PC-3 (cell line): ENCODE measurements at regions not wholly inside any gene's neighbourhood (a gene's known extent, or its start where the extent isn't known, plus 50 kb on each side); places are given as distances from the start of the nearest gene placed in this dataset.

ENCODE experiments used
- ATAC-seq: fragments of 200-7000 bp; cut with Tn5 transposase; 2 replicates; pipeline ENCODE4 v1.9.1; 2020; ENCODE audit warnings: mild to moderate bottlenecking, moderate library complexity
- BruUV-seq: library from RNA; stranded (reverse); fragments of 400-500 nt; replicated peaks from 2 replicates; lab custom pipeline; 2021; lab: Mats Ljungman, UMichigan
- CTCF ChIA-PET: fragments of 300-600 bp; sonication (Branson Sonifier 250); formaldehyde crosslinking; loops from one replicate; lab custom pipeline; 2022; ENCODE audit warnings: antibody characterized with exemption; lab: Charles Lee
- POLR2A ChIA-PET: fragments of 300-600 bp; sonication (Branson Sonifier 250); formaldehyde crosslinking; loops from one replicate; lab custom pipeline; 2022; ENCODE audit warnings: antibody characterized with exemption; ENCODE audit not compliant: unreplicated experiment; lab: Charles Lee
- DNase-seq: peaks from one replicate; pipeline ENCODE4 v3.0.0-alpha.2; 2015
- H2AFZ ChIP-seq: fragments of 300-600 bp; sonication (generic); 2 replicates; pipeline ENCODE4 v1.6.0; 2016; ENCODE audit warnings: antibody characterized with exemption, low read length
- H3F3A ChIP-seq: fragments of 300-600 bp; sonication (generic); one replicate; pipeline ENCODE4 v1.6.0; 2017; ENCODE audit warnings: antibody characterized with exemption, low read length, control low read depth, mild to moderate bottlenecking; ENCODE audit not compliant: unreplicated experiment
- H3K27ac ChIP-seq: fragments of 300-600 bp; sonication (generic); 2 replicates; pipeline ENCODE4 v1.5.1; 2016; ENCODE audit warnings: mild to moderate bottlenecking, low read length
- H3K27me3 ChIP-seq: fragments of 300-600 bp; sonication (generic); 2 replicates; pipeline ENCODE4 v1.6.1; 2016; ENCODE audit warnings: low read length, mixed read lengths
- H3K36me3 ChIP-seq: fragments of 300-600 bp; sonication (generic); 2 replicates; pipeline ENCODE4 v1.6.1; 2016; ENCODE audit warnings: low read depth, mixed run types, low read length, mixed read lengths
- H3K4me1 ChIP-seq: fragments of 300-600 bp; sonication (generic); 2 replicates; pipeline ENCODE4 v1.5.1; 2016; ENCODE audit warnings: low read length; ENCODE audit not compliant: insufficient read depth
- H3K4me2 ChIP-seq: fragments of 300-600 bp; sonication (generic); 2 replicates; pipeline ENCODE4 v1.6.0; 2016; ENCODE audit warnings: low read length
- H3K4me3 ChIP-seq: fragments of 300-600 bp; sonication (generic); 2 replicates; pipeline ENCODE4 v1.5.1; 2016; ENCODE audit warnings: mild to moderate bottlenecking, low read length, mixed read lengths
- H3K79me2 ChIP-seq: fragments of 300-600 bp; sonication (generic); 2 replicates; pipeline ENCODE4 v1.6.1; 2017; ENCODE audit warnings: low read length, mixed read lengths
- H3K9ac ChIP-seq: fragments of 300-600 bp; sonication (generic); 2 replicates; pipeline ENCODE4 v1.6.0; 2016; ENCODE audit warnings: mild to moderate bottlenecking, low read length
- H3K9me2 ChIP-seq: fragments of 300-600 bp; sonication (generic); replicated peaks from 2 replicates; pipeline ENCODE4 v1.6.1; 2016; ENCODE audit warnings: mixed run types, low read length, mixed read lengths
- H3K9me3 ChIP-seq: fragments of 300-600 bp; sonication (generic); 2 replicates; pipeline ENCODE4 v1.6.1; 2016; ENCODE audit warnings: low read length, mixed read lengths
- H4K20me1 ChIP-seq: fragments of 300-600 bp; sonication (generic); 2 replicates; pipeline ENCODE4 v1.6.1; 2016; ENCODE audit warnings: low read length, mixed read lengths
- CTCF ChIP-seq: fragments of 300-600 bp; sonication (generic); conservative IDR thresholded peaks from 2 replicates; pipeline ENCODE4 v1.5.1; 2017; ENCODE audit warnings: antibody characterized with exemption, low read depth, mild to moderate bottlenecking, low read length
- EZH2 ChIP-seq: fragments of 300-600 bp; sonication (generic); IDR thresholded peaks from one replicate; pipeline ENCODE4 v1.6.1; 2017; ENCODE audit warnings: antibody characterized with exemption, mild to moderate bottlenecking, low read length; ENCODE audit not compliant: unreplicated experiment
- EZH2phosphoT487 ChIP-seq: fragments of 300-600 bp; sonication (generic); IDR thresholded peaks from 2 replicates; pipeline ENCODE4 v1.6.1; 2018; ENCODE audit warnings: mild to moderate bottlenecking, antibody characterized with exemption, low read length, borderline replicate concordance
- intact Hi-C: fragments of 100-400 bp; cut with micrococcal nuclease; formaldehyde crosslinking; loops from 2 replicates; pipeline ENCODE4 v1.9.0; 2023

GRCh38 chr1:83555871-83556270, 443.1 kb downstream of the TTLL7 start:
- TF ChIP-seq CTCF (no peak), EZH2phosphoT487 (no peak), EZH2 (no peak)
- Histone ChIP-seq H3K79me2 (no peaks in the 10 kb centered on the region), H4K20me1 (no peaks in the 10 kb centered on the region), H3K9me3 (no peaks in the 10 kb centered on the region), H3K4me1 (no peaks in the 10 kb centered on the region), H3F3A (no peaks in the 10 kb centered on the region), H3K27me3 (no peaks in the 10 kb centered on the region), H2AFZ (no peak overlapping the region), H3K9ac (no peak overlapping the region), H3K4me2 (no peak overlapping the region), H3K27ac (no peak overlapping the region), H3K9me2 (no peaks in the 10 kb centered on the region), H3K36me3 (no peaks in the 10 kb centered on the region), H3K4me3 (no peak overlapping the region)
- ChIA-PET POLR2A (no interaction called here), CTCF (no interaction called here)
- ATAC-seq: no peak
- BruUV-seq: no TSS peak
- no peak for DNase-seq
- intact Hi-C loops: no loop called here

GRCh38 chr1:83554174-83554573, 444.8 kb downstream of the TTLL7 start:
- H3K9me3 ChIP-seq: no peaks in the 10 kb centered on the region
- no peaks in the 10 kb centered on the region for H3K79me2 ChIP-seq
- H3K36me3 ChIP-seq: no peaks in the 10 kb centered on the region
- TF ChIP-seq CTCF (no peak), EZH2 (no peak), EZH2phosphoT487 (no peak)
- H3K9ac ChIP-seq: no peak overlapping the region
- ChIA-PET POLR2A (no interaction called here), CTCF (no interaction called here)
- no peak overlapping the region for H3K4me3 ChIP-seq
- no peak overlapping the region for H2AFZ ChIP-seq
- H3F3A ChIP-seq: no peaks in the 10 kb centered on the region
- ATAC-seq: no peak
- H4K20me1 ChIP-seq: no peaks in the 10 kb centered on the region
- BruUV-seq: no TSS peak
- intact Hi-C loops: no loop called here
- no peaks in the 10 kb centered on the region for H3K27me3 ChIP-seq
- H3K27ac ChIP-seq: no peak overlapping the region
- no peak overlapping the region for H3K4me2 ChIP-seq
- H3K4me1 ChIP-seq: no peaks in the 10 kb centered on the region
- no peaks in the 10 kb centered on the region for H3K9me2 ChIP-seq
- DNase-seq: no peak

- Histone ChIP-seq H4K20me1 (no peaks in the 10 kb centered on the region), H3K4me2 (no peak overlapping the region), H2AFZ (no peak overlapping the region), H3K27ac (no peak overlapping the region), H3K27me3 (no peaks in the 10 kb centered on the region), H3K4me1 (no peaks in the 10 kb centered on the region), H3K79me2 (no peaks in the 10 kb centered on the region), H3K9ac (no peak overlapping the region), H3K36me3 (no peaks in the 10 kb centered on the region), H3K9me2 (no peaks in the 10 kb centered on the region), H3F3A (no peaks in the 10 kb centered on the region), H3K9me3 (no peaks in the 10 kb centered on the region), H3K4me3 (no peak overlapping the region)
- no TSS peak for BruUV-seq
- intact Hi-C loops: no loop called here
- no peak for ATAC-seq
- POLR2A ChIA-PET: no interaction called here
- DNase-seq: no peak
- no peak for TF ChIP-seq EZH2
- CTCF ChIA-PET: no interaction called here
These were observed 446.1 kb downstream of the TTLL7 start for GRCh38 chr1:83552820-83553219.
